Ascending aorta (tissue), 2 donors: ENCODE measurements at regions not wholly inside any gene's neighbourhood (a gene's known extent, or its start where the extent isn't known, plus 50 kb on each side); places are given as distances from the start of the nearest gene placed in this dataset.

Experiments used
- DNase-seq, 2 donors: peaks; one replicate each; pipeline ENCODE4 v3.0.0-alpha.2; 2019; ENCODE audit warnings: low spot score in 2 of 2
- H3K27ac ChIP-seq, 2 donors: fragments of 200-600 bp; sonication (generic); one replicate each; pipeline ENCODE4 v1.5.1; 2016 to 2017; ENCODE audit warnings: mild to moderate bottlenecking in 1 of 2
- H3K27me3 ChIP-seq: fragments of 200-600 bp; sonication (generic); one replicate; pipeline ENCODE4 v1.5.1; 2017
- H3K36me3 ChIP-seq, 2 donors: fragments of 200-600 bp; sonication (generic); one replicate each; pipeline ENCODE4 v1.5.1; 2016
- H3K4me1 ChIP-seq, 2 donors: fragments of 200-600 bp; sonication (generic); one replicate each; pipeline ENCODE4 v1.5.1; 2016 to 2017; ENCODE audit warnings: mild to moderate bottlenecking in 1 of 2
- H3K4me3 ChIP-seq, 2 donors: fragments of 200-600 bp; sonication (generic); one replicate each; pipeline ENCODE4 v1.5.1; 2016 to 2017; ENCODE audit warnings: mild to moderate bottlenecking in 1 of 2
- H3K9me3 ChIP-seq, 2 donors: fragments of 200-600 bp; sonication (generic); one replicate each; pipeline ENCODE4 v1.5.1; 2016
- CTCF ChIP-seq, 3 experiments: fragments of 200-600 bp in 2 of 3; fragments of 450-650 bp in 1 of 3; sonication (generic) in 2 of 3; IDR thresholded peaks; one replicate each; pipeline ENCODE4 v1.5.1; 2016 to 2019; ENCODE audit warnings: antibody characterized with exemption in 3 of 3, mild to moderate bottlenecking in 1 of 3, moderate library complexity in 1 of 3
- intact Hi-C: fragments of 100-400 bp; cut with DNase I; formaldehyde crosslinking; loops from one replicate; pipeline ENCODE4 v1.15.1; 2023

DNA sequence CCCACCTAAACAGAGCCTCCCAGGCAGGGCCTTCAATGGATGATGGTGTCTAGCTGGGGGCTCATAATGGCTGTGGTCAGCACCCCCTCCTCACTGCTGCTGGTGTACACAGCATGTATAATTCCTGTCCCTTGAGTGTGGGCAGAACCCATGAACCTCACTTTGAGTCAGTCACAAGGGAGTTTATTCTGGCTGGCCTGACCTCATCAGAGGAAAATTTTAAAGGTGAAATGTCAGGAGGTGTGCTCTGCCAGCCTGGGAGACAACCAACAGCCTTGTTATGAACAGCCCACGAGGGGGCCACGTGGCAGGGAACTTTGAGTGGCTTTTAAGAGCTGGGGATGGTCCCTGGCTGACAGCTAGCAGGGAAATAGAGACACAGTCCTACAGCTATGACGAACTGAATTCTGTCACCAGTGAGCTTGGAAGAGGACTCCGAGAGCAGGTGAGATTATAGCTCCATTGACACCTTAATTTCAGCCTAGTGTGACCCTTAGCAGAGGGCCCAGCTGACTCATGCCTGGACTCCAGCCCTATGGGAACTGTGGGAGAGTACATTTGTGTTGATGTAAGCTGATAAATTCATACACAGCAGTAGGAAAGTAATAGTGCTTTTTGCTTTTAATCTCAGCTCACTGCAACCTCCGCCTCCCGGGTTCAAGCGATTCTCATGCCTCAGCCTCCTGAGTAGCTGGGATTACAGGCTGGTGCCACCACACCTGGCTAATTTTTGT, 73.5 kb upstream of the RUNX3 start:
- Histone ChIP-seq H3K36me3 (no peaks in the 10 kb centered on the region), H3K4me1 (no peaks in the 10 kb centered on the region), H3K4me3 (no peak overlapping the region), H3K27me3 (no peaks in the 10 kb centered on the region), H3K27ac (no peak overlapping the region), H3K9me3 (no peaks in the 10 kb centered on the region)
- no peak for TF ChIP-seq CTCF (IDR thresholded peaks at IDR 0.05)
- DNase-seq: no peak
- intact Hi-C loops: no loop called here

DNA sequence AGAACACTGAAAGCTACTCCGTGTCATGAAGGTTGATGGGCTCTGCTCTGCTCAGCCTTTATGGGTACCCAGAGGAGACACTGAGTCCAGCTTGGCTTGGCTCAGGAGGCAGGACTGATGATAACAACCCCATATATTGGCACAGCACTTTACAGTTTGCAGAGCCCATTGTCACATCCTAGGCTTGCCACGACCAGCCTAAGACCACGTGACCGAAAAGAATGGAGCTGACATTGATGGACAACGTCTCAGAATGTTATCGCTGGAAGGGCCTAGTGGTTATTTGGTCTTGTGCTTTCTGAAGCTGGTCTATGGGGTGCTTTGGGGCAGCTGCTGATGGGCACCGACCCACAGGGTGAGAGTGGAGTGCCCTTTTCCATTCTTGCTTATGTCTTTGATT, 72.9 kb upstream of the RUNX3 start:
- H3K4me1 ChIP-seq: no peaks in the 10 kb centered on the region
- intact Hi-C loops: no loop called here
- H3K9me3 ChIP-seq: no peaks in the 10 kb centered on the region
- no peak overlapping the region for H3K4me3 ChIP-seq
- DNase-seq: no peak
- H3K36me3 ChIP-seq: no peaks in the 10 kb centered on the region
- H3K27ac ChIP-seq: no peak overlapping the region
- H3K27me3 ChIP-seq: no peaks in the 10 kb centered on the region
- no peak for TF ChIP-seq CTCF (IDR thresholded peaks at IDR 0.05)

DNA sequence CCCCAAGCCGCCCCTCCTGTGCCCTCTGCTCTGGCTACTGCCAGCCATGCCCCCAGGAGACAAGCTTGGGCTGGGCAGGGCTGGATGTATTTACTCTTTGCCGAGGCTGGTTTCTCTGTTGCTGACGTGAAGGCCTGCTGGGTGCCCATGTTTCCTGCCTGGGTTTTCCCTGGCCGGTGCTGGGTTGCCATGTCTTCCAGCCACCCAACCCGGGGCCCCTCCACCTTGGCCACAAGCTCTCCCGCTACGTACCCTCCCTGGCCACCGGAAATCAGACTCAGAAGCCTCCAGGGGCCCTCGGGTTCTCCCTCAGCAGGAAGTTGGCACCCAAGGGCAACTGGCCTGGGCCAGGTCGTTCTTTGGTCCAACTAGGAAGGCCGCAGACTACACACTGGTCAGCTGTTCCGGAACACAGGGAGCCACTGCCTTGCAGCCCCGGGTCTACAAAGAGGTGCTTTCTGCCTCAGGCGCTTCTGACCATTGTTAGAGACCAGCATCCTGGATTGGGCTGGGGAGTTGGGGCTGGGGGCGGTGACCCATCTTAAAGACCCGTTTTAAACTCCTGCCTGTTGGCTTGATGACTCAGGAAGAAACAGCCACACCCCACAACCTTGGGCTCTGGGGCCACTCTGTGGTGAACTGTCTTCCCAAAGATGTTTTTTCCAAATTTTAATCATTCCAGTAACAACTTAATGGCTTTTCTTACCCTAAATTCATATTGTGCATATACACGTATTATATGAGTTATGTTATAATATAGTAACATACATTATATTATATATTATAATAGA, 71.2 kb upstream of the RUNX3 start:
- Histone ChIP-seq H3K36me3 (no peaks in the 10 kb centered on the region), H3K4me1 (no peaks in the 10 kb centered on the region), H3K27ac (no peak overlapping the region), H3K27me3 (no peaks in the 10 kb centered on the region), H3K4me3 (no peak overlapping the region), H3K9me3 (no peaks in the 10 kb centered on the region)
- TF ChIP-seq CTCF (IDR thresholded peaks at IDR 0.05): no peak
- no peak for DNase-seq
- intact Hi-C loops: no loop called here

- no peaks in the 10 kb centered on the region for H3K9me3 ChIP-seq
- no peak for DNase-seq
- no peaks in the 10 kb centered on the region for H3K27me3 ChIP-seq
- H3K36me3 ChIP-seq: no peaks in the 10 kb centered on the region
- intact Hi-C loops: no loop called here
- H3K4me1 ChIP-seq: no peaks in the 10 kb centered on the region
- no peak overlapping the region for H3K4me3 ChIP-seq
- no peak overlapping the region for H3K27ac ChIP-seq
- TF ChIP-seq CTCF (IDR thresholded peaks at IDR 0.05): no peak
Observed at GRCh38 chr1:24999906-25000305, 69.8 kb upstream of the RUNX3 start.

- Histone ChIP-seq H3K9me3 (no peaks in the 10 kb centered on the region), H3K4me1 (no peaks in the 10 kb centered on the region), H3K27ac (no peak overlapping the region), H3K36me3 (no peaks in the 10 kb centered on the region), H3K27me3 (no peaks in the 10 kb centered on the region), H3K4me3 (no peak overlapping the region)
- no peak for TF ChIP-seq CTCF (IDR thresholded peaks at IDR 0.05)
- no peak for DNase-seq
- intact Hi-C loops: no loop called here
Observed at GRCh38 chr1:24999426-24999825, 69.3 kb upstream of the RUNX3 start.
